HEK293 (cell line): ENCODE measurements at regions not wholly inside any gene's neighbourhood (a gene's known extent, or its start where the extent isn't known, plus 50 kb on each side); places are given as distances from the start of the nearest gene placed in this dataset.

Experiments
- CTCF ChIP-seq: fragments of 450-650 bp; formaldehyde crosslinking; IDR thresholded peaks from 2 replicates; pipeline ENCODE4 v1.5.1; 2016; ENCODE audit warnings: missing biosample characterization, missing genetic modification characterization
- ZBTB20 ChIP-seq: fragments of 450-650 bp; formaldehyde crosslinking; IDR thresholded peaks from 2 replicates; pipeline ENCODE4 v1.5.1; 2016; ENCODE audit warnings: missing biosample characterization, missing genetic modification characterization
- ZNF175 ChIP-seq: fragments of 450-650 bp; formaldehyde crosslinking; IDR thresholded peaks from 2 replicates; pipeline ENCODE4 v1.5.1; 2016; ENCODE audit warnings: missing biosample characterization, missing genetic modification characterization
- ZNF2 ChIP-seq: fragments of 450-650 bp; formaldehyde crosslinking; IDR thresholded peaks from 2 replicates; pipeline ENCODE4 v1.5.1; 2016; ENCODE audit warnings: missing biosample characterization, missing genetic modification characterization
- ZNF221 ChIP-seq: fragments of 450-650 bp; formaldehyde crosslinking; IDR thresholded peaks from 2 replicates; pipeline ENCODE4 v1.5.1; 2017; ENCODE audit warnings: missing biosample characterization, missing genetic modification characterization, borderline replicate concordance
- ZNF292 ChIP-seq: fragments of 450-650 bp; formaldehyde crosslinking; IDR thresholded peaks from 2 replicates; pipeline ENCODE4 v1.5.1; 2016; ENCODE audit warnings: low read depth, missing biosample characterization, missing genetic modification characterization, borderline replicate concordance
- ZNF621 ChIP-seq: fragments of 450-650 bp; formaldehyde crosslinking; IDR thresholded peaks from 2 replicates; pipeline ENCODE4 v1.5.1; 2017; ENCODE audit warnings: missing biosample characterization, missing genetic modification characterization
- ZNF664 ChIP-seq: fragments of 450-650 bp; formaldehyde crosslinking; IDR thresholded peaks from 2 replicates; pipeline ENCODE4 v1.5.1; 2016; ENCODE audit warnings: missing biosample characterization, missing genetic modification characterization
- ZSCAN30 ChIP-seq: fragments of 450-650 bp; IDR thresholded peaks from 2 replicates; pipeline ENCODE4 v1.5.1; 2018; ENCODE audit warnings: missing biosample characterization, mild to moderate bottlenecking, missing genetic modification characterization, moderate library complexity
- ZXDB ChIP-seq: fragments of 450-650 bp; formaldehyde crosslinking; IDR thresholded peaks from 2 replicates; pipeline ENCODE4 v1.5.1; 2016; ENCODE audit warnings: missing biosample characterization, missing genetic modification characterization
- TF ChIP-seq, protein P1 (sequence below): fragments of 450-650 bp; formaldehyde crosslinking; IDR thresholded peaks from 2 replicates; pipeline ENCODE4 v1.5.1; 2016; ENCODE audit warnings: missing biosample characterization, missing genetic modification characterization
- TF ChIP-seq, protein P2 (sequence below): fragments of 450-650 bp; formaldehyde crosslinking; IDR thresholded peaks from 2 replicates; pipeline ENCODE4 v1.5.1; 2016; ENCODE audit warnings: missing biosample characterization, missing genetic modification characterization, borderline replicate concordance
- TF ChIP-seq, protein P3 (sequence below): fragments of 450-650 bp; formaldehyde crosslinking; IDR thresholded peaks from 2 replicates; pipeline ENCODE4 v1.5.1; 2016; ENCODE audit warnings: missing biosample characterization, missing genetic modification characterization, borderline replicate concordance

- TF ChIP-seq CTCF (no peak), ZBTB20 (no peak), ZSCAN30 (tag by site-specific recombination) (no peak), ZNF175 (tag by site-specific recombination) (no peak), ZNF292 (tag by site-specific recombination) (no peak), ZNF664 (tag by site-specific recombination) (no peak), ZNF2 (tag by site-specific recombination) (no peak), ZNF221 (tag by site-specific recombination) (no peak), ZXDB (tag by site-specific recombination) (no peak), ZNF621 (tag by site-specific recombination) (no peak)
- TF ChIP-seq, protein P1, sequence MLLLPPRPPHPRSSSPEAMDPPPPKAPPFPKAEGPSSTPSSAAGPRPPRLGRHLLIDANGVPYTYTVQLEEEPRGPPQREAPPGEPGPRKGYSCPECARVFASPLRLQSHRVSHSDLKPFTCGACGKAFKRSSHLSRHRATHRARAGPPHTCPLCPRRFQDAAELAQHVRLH = no peak
- TF ChIP-seq, protein P2, sequence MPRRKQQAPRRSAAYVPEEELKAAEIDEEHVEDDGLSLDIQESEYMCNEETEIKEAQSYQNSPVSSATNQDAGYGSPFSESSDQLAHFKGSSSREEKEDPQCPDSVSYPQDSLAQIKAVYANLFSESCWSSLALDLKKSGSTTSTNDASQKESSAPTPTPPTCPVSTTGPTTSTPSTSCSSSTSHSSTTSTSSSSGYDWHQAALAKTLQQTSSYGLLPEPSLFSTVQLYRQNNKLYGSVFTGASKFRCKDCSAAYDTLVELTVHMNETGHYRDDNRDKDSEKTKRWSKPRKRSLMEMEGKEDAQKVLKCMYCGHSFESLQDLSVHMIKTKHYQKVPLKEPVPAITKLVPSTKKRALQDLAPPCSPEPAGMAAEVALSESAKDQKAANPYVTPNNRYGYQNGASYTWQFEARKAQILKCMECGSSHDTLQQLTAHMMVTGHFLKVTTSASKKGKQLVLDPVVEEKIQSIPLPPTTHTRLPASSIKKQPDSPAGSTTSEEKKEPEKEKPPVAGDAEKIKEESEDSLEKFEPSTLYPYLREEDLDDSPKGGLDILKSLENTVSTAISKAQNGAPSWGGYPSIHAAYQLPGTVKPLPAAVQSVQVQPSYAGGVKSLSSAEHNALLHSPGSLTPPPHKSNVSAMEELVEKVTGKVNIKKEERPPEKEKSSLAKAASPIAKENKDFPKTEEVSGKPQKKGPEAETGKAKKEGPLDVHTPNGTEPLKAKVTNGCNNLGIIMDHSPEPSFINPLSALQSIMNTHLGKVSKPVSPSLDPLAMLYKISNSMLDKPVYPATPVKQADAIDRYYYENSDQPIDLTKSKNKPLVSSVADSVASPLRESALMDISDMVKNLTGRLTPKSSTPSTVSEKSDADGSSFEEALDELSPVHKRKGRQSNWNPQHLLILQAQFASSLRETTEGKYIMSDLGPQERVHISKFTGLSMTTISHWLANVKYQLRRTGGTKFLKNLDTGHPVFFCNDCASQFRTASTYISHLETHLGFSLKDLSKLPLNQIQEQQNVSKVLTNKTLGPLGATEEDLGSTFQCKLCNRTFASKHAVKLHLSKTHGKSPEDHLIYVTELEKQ = no peak
- TF ChIP-seq, protein P3, sequence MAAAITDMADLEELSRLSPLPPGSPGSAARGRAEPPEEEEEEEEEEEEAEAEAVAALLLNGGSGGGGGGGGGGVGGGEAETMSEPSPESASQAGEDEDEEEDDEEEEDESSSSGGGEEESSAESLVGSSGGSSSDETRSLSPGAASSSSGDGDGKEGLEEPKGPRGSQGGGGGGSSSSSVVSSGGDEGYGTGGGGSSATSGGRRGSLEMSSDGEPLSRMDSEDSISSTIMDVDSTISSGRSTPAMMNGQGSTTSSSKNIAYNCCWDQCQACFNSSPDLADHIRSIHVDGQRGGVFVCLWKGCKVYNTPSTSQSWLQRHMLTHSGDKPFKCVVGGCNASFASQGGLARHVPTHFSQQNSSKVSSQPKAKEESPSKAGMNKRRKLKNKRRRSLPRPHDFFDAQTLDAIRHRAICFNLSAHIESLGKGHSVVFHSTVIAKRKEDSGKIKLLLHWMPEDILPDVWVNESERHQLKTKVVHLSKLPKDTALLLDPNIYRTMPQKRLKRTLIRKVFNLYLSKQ (tag by site-specific recombination) = no peak
These were observed 741.5 kb downstream of the STIM2 start for GRCh38 chr4:27602172-27602571.
